ENCODE measurements at regions not wholly inside any gene's neighbourhood (a gene's known extent, or its start where the extent isn't known, plus 50 kb on each side); places are given as distances from the start of the nearest gene placed in this dataset.

GRCh38 chr10:110394296-110394695 is 89.6 kb upstream of the SMNDC1 start:
- TF ChIP-seq CTCF (IDR thresholded peaks at IDR 0.05) (no peak), POLR2A (IDR thresholded peaks at IDR 0.05) (no peak)
